ENCODE measurements at regions not wholly inside any gene's neighbourhood (a gene's known extent, or its start where the extent isn't known, plus 50 kb on each side); places are given as distances from the start of the nearest gene placed in this dataset.

- Histone ChIP-seq H3K36me3 (ENCODE audit: control insufficient read depth in 4 of 4, insufficient read depth in 3 of 4, low read depth in 1 of 4, low read length in 3 of 4) (no peaks in the 10 kb centered on the region), H3K9ac (ENCODE audit: low read depth in 1 of 2, low read length in 2 of 2) (no peak overlapping the region), H3K27me3 (ENCODE audit: control insufficient read depth in 4 of 4, insufficient read depth in 4 of 4, low read length in 3 of 4) (no peaks in the 10 kb centered on the region), H3K27ac (ENCODE audit: low read depth in 1 of 2, low read length in 2 of 2) (no peak overlapping the region), H3K9me3 (ENCODE audit: control insufficient read depth in 4 of 4, low read length in 3 of 4) (no peaks in the 10 kb centered on the region), H3K4me3 (ENCODE audit: low read depth in 1 of 3, low read length in 3 of 3) (no peak overlapping the region), H3K4me1 (ENCODE audit: control insufficient read depth in 4 of 4, insufficient read depth in 4 of 4, low read length in 3 of 4) (no peaks in the 10 kb centered on the region)
- TF ChIP-seq, protein P1, sequence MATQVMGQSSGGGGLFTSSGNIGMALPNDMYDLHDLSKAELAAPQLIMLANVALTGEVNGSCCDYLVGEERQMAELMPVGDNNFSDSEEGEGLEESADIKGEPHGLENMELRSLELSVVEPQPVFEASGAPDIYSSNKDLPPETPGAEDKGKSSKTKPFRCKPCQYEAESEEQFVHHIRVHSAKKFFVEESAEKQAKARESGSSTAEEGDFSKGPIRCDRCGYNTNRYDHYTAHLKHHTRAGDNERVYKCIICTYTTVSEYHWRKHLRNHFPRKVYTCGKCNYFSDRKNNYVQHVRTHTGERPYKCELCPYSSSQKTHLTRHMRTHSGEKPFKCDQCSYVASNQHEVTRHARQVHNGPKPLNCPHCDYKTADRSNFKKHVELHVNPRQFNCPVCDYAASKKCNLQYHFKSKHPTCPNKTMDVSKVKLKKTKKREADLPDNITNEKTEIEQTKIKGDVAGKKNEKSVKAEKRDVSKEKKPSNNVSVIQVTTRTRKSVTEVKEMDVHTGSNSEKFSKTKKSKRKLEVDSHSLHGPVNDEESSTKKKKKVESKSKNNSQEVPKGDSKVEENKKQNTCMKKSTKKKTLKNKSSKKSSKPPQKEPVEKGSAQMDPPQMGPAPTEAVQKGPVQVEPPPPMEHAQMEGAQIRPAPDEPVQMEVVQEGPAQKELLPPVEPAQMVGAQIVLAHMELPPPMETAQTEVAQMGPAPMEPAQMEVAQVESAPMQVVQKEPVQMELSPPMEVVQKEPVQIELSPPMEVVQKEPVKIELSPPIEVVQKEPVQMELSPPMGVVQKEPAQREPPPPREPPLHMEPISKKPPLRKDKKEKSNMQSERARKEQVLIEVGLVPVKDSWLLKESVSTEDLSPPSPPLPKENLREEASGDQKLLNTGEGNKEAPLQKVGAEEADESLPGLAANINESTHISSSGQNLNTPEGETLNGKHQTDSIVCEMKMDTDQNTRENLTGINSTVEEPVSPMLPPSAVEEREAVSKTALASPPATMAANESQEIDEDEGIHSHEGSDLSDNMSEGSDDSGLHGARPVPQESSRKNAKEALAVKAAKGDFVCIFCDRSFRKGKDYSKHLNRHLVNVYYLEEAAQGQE (IDR thresholded peaks at IDR 0.05) = no peak
- TF ChIP-seq, protein P2, sequence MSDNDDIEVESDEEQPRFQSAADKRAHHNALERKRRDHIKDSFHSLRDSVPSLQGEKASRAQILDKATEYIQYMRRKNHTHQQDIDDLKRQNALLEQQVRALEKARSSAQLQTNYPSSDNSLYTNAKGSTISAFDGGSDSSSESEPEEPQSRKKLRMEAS (IDR thresholded peaks at IDR 0.05) = no peak
- TF ChIP-seq RAD21 (IDR thresholded peaks at IDR 0.05) = no peak
- TF ChIP-seq, protein P3, sequence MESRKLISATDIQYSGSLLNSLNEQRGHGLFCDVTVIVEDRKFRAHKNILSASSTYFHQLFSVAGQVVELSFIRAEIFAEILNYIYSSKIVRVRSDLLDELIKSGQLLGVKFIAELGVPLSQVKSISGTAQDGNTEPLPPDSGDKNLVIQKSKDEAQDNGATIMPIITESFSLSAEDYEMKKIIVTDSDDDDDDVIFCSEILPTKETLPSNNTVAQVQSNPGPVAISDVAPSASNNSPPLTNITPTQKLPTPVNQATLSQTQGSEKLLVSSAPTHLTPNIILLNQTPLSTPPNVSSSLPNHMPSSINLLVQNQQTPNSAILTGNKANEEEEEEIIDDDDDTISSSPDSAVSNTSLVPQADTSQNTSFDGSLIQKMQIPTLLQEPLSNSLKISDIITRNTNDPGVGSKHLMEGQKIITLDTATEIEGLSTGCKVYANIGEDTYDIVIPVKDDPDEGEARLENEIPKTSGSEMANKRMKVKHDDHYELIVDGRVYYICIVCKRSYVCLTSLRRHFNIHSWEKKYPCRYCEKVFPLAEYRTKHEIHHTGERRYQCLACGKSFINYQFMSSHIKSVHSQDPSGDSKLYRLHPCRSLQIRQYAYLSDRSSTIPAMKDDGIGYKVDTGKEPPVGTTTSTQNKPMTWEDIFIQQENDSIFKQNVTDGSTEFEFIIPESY (IDR thresholded peaks at IDR 0.05) = no peak
- no peak for TF ChIP-seq HNF4G (IDR thresholded peaks at IDR 0.05)
- no peak for TF ChIP-seq NR2F2 (IDR thresholded peaks at IDR 0.05)
- TF ChIP-seq, protein P4, sequence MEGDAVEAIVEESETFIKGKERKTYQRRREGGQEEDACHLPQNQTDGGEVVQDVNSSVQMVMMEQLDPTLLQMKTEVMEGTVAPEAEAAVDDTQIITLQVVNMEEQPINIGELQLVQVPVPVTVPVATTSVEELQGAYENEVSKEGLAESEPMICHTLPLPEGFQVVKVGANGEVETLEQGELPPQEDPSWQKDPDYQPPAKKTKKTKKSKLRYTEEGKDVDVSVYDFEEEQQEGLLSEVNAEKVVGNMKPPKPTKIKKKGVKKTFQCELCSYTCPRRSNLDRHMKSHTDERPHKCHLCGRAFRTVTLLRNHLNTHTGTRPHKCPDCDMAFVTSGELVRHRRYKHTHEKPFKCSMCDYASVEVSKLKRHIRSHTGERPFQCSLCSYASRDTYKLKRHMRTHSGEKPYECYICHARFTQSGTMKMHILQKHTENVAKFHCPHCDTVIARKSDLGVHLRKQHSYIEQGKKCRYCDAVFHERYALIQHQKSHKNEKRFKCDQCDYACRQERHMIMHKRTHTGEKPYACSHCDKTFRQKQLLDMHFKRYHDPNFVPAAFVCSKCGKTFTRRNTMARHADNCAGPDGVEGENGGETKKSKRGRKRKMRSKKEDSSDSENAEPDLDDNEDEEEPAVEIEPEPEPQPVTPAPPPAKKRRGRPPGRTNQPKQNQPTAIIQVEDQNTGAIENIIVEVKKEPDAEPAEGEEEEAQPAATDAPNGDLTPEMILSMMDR (IDR thresholded peaks at IDR 0.05; ENCODE audit: low read depth, low read length, missing input control) = no peak
- no peak for TF ChIP-seq FOXA1 (IDR thresholded peaks at IDR 0.05)
- no peak for TF ChIP-seq JUND (IDR thresholded peaks at IDR 0.05)
- no peak for TF ChIP-seq TAF1 (conservative IDR thresholded peaks at IDR 0.05)
- no peak for TF ChIP-seq SP1 (IDR thresholded peaks at IDR 0.05)
- no peak for TF ChIP-seq YY1 (IDR thresholded peaks at IDR 0.05)
- TF ChIP-seq GABPA (IDR thresholded peaks at IDR 0.05 in 1 of 2, conservative IDR thresholded peaks at IDR 0.05 in 1 of 2) = no peak
- no peak for TF ChIP-seq ATF3 (IDR thresholded peaks at IDR 0.05)
- TF ChIP-seq EGR1 (IDR thresholded peaks at IDR 0.05; ENCODE audit: low read depth in 2 of 2) = no peak
- DNase-seq (ENCODE audit: low spot score) = no peak
- WGBS = 87% methylated on average over 1 of the region's 1 CpG
These were observed 75.1 kb upstream of the NT5C1B start for GRCh38 chr2:18664421-18664820.

DNA sequence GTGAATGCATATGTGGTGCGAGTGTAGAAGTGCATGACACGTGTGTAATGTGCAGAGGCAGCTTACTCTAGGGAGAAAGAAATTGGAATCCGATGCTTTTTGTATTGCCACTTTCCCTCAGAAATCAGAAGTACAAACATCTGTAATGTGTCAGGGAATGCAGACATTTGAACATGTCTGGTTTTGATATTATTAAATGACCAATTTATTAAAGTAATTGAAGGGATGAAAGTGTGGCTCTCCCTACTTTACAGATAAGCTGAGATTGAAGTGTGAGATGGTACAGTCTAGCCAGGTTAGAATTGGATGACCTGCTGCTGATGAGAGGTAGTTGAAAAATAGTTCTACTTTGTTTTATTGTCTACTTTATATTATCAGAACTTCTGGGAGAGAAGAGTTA, 74.5 kb upstream of the NT5C1B start:
- no peak for DNase-seq (ENCODE audit: low spot score)
- H3K9me3 ChIP-seq (ENCODE audit: control insufficient read depth in 4 of 4, low read length in 3 of 4) = no peaks in the 10 kb centered on the region
- H3K27me3 ChIP-seq (ENCODE audit: control insufficient read depth in 4 of 4, insufficient read depth in 4 of 4, low read length in 3 of 4) = no peaks in the 10 kb centered on the region
- WGBS = 93% methylated on average over 3 of the region's 3 CpGs
- no peak overlapping the region for H3K9ac ChIP-seq (ENCODE audit: low read depth in 1 of 2, low read length in 2 of 2)
- H3K27ac ChIP-seq (ENCODE audit: low read depth in 1 of 2, low read length in 2 of 2) = no peak overlapping the region
- H3K4me3 ChIP-seq (ENCODE audit: low read depth in 1 of 3, low read length in 3 of 3) = no peak overlapping the region
- no peaks in the 10 kb centered on the region for H3K4me1 ChIP-seq (ENCODE audit: control insufficient read depth in 4 of 4, insufficient read depth in 4 of 4, low read length in 3 of 4)
- TF ChIP-seq FOXA2 (IDR thresholded peaks at IDR 0.05) (no peak), JUND (IDR thresholded peaks at IDR 0.05) (no peak), NR2F2 (IDR thresholded peaks at IDR 0.05) (no peak), EGR1 (IDR thresholded peaks at IDR 0.05; ENCODE audit: low read depth in 2 of 2) (no peak), SP1 (IDR thresholded peaks at IDR 0.05) (no peak)
- TF ChIP-seq, protein P1 (IDR thresholded peaks at IDR 0.05) = no peak
- TF ChIP-seq, protein P3 (IDR thresholded peaks at IDR 0.05) = no peak
- TF ChIP-seq, protein P4 (IDR thresholded peaks at IDR 0.05; ENCODE audit: low read depth, low read length, missing input control) = no peak
- H3K36me3 ChIP-seq (ENCODE audit: control insufficient read depth in 4 of 4, insufficient read depth in 3 of 4, low read depth in 1 of 4, low read length in 3 of 4) = no peaks in the 10 kb centered on the region

Measured in liver (tissue), 8 donors.